ENCODE measurements at regions not wholly inside any gene's neighbourhood (a gene's known extent, or its start where the extent isn't known, plus 50 kb on each side); places are given as distances from the start of the nearest gene placed in this dataset.
A peak's percentile ranks its signal among the peaks of the same experiment; 100 is the strongest.

GRCh38 chr7:22561895-22562593 lies 62.1 kb upstream of the STEAP1B start:
- no peak for ATAC-seq

GRCh38 chr7:22561321-22561811 lies 61.4 kb upstream of the STEAP1B start:
- no peak for ATAC-seq

- ATAC-seq = peak; percentile 67 to 80
Observed at GRCh38 chr7:22559829-22560489, 60.0 kb upstream of the STEAP1B start.

GRCh38 chr7:22557167-22557566 lies 57.2 kb upstream of the STEAP1B start:
- no peak for ATAC-seq

GRCh38 chr7:22555476-22555875 lies 55.5 kb upstream of the STEAP1B start:
- no peak for ATAC-seq

GRCh38 chr7:22554184-22554583 lies 54.2 kb upstream of the STEAP1B start:
- ATAC-seq = no peak

- ATAC-seq = peak; percentile 27 to 37
Observed at GRCh38 chr7:22551768-22552513, 52.0 kb upstream of the STEAP1B start.

- no peak for ATAC-seq
Observed at GRCh38 chr7:22550514-22551030, 50.6 kb upstream of the STEAP1B start.

GRCh38 chr7:22549667-22550513 lies 49.9 kb upstream of the STEAP1B start:
- ATAC-seq = no peak

All from activated CD4-positive, CD25-positive, alpha-beta regulatory T cell treated with anti-CD3 and anti-CD28 coated beads, Interleukin-2, amount 50 U/mL, for 24 hours (primary cell).